OCI-LY1 (cell line): ENCODE measurements at regions not wholly inside any gene's neighbourhood (a gene's known extent, or its start where the extent isn't known, plus 50 kb on each side); places are given as distances from the start of the nearest gene placed in this dataset.

Experiments
- H2AFZ ChIP-seq: fragments of 200-600 bp; sonication (generic), shearing (Covaris generic); 2 replicates; pipeline ENCODE4 v1.6.0; 2014; ENCODE audit warnings: antibody characterized with exemption, mild to moderate bottlenecking, low read length
- H3F3A ChIP-seq: fragments of 200-600 bp; sonication (generic), shearing (Covaris generic); 2 replicates; pipeline ENCODE4 v1.6.0; 2014; ENCODE audit warnings: mild to moderate bottlenecking, antibody characterized with exemption, low read length, moderate library complexity; ENCODE audit not compliant: insufficient read depth
- H3K27ac ChIP-seq: fragments of 200-600 bp; sonication (generic); 2 replicates; pipeline ENCODE4 v1.5.1; 2014; ENCODE audit warnings: low read length, mixed run types, mild to moderate bottlenecking, low read depth; ENCODE audit not compliant: poor library complexity, severe bottlenecking
- H3K27me3 ChIP-seq: fragments of 200-600 bp; sonication (generic); 2 replicates; pipeline ENCODE4 v1.6.0; 2014; ENCODE audit warnings: antibody characterized with exemption, mild to moderate bottlenecking, low read length, moderate library complexity; ENCODE audit not compliant: insufficient read depth
- H3K36me3 ChIP-seq: fragments of 200-600 bp; sonication (generic); 2 replicates; pipeline ENCODE4 v1.6.1; 2014; ENCODE audit warnings: mild to moderate bottlenecking, antibody characterized with exemption, low read length, moderate library complexity, mixed read lengths; ENCODE audit not compliant: insufficient read depth
- H3K4me1 ChIP-seq: fragments of 200-600 bp; sonication (generic); 2 replicates; pipeline ENCODE4 v1.5.1; 2014; ENCODE audit warnings: mild to moderate bottlenecking, low read length, moderate library complexity; ENCODE audit not compliant: insufficient read depth, severe bottlenecking
- H3K4me2 ChIP-seq: fragments of 200-600 bp; sonication (generic), shearing (Covaris generic); 2 replicates; pipeline ENCODE4 v1.6.1; 2014; ENCODE audit warnings: low read length
- H3K4me3 ChIP-seq: fragments of 200-600 bp; sonication (generic); 2 replicates; pipeline ENCODE4 v1.5.1; 2014; ENCODE audit warnings: low read length, low read depth, mild to moderate bottlenecking, mixed read lengths; ENCODE audit not compliant: poor library complexity, severe bottlenecking
- H3K79me2 ChIP-seq: fragments of 200-600 bp; shearing (Covaris generic); 2 replicates; pipeline ENCODE4 v1.6.1; 2016; ENCODE audit warnings: mixed run types, low read length, mixed read lengths; ENCODE audit not compliant: insufficient read depth
- H3K9ac ChIP-seq: fragments of 200-600 bp; sonication (generic), shearing (Covaris generic); 2 replicates; pipeline ENCODE4 v1.6.1; 2014; ENCODE audit warnings: mild to moderate bottlenecking, low read length, mixed read lengths
- H3K9me2 ChIP-seq: fragments of 200-600 bp; sonication (generic), shearing (Covaris generic); 2 replicates; pipeline ENCODE4 v1.6.1; 2014; ENCODE audit warnings: low read depth, mild to moderate bottlenecking, low read length, mixed read lengths
- H3K9me3 ChIP-seq: fragments of 200-600 bp; shearing (Covaris generic); 2 replicates; pipeline ENCODE4 v1.6.1; 2014; ENCODE audit warnings: low read length, mixed read lengths
- H4K20me1 ChIP-seq: fragments of 200-600 bp; sonication (generic), shearing (Covaris generic); 2 replicates; pipeline ENCODE4 v1.6.0; 2016; ENCODE audit warnings: mild to moderate bottlenecking, low read length; ENCODE audit not compliant: insufficient read depth
- CTCF ChIP-seq: fragments of 200-600 bp; sonication (generic), shearing (Covaris generic); IDR thresholded peaks from 2 replicates; pipeline ENCODE4 v1.5.1; 2017; ENCODE audit warnings: mild to moderate bottlenecking, antibody characterized with exemption, low read length, moderate library complexity, mixed read lengths
- EZH2 ChIP-seq: fragments of 200-600 bp; sonication (generic), shearing (Covaris generic); IDR thresholded peaks from 2 replicates; pipeline ENCODE4 v1.8.0; 2017; ENCODE audit warnings: borderline replicate concordance, mixed run types, mild to moderate bottlenecking, antibody characterized with exemption, low read length, moderate library complexity, mixed read lengths

GRCh38 chr13:79659121-79659521 lies 178.2 kb downstream of the NDFIP2 start:
- H3K9me2 ChIP-seq, result no peaks in the 10 kb centered on the region
- no peaks in the 10 kb centered on the region for H3K27me3 ChIP-seq
- no peaks in the 10 kb centered on the region for H3K36me3 ChIP-seq
- no peak overlapping the region for H3K4me3 ChIP-seq
- TF ChIP-seq CTCF (no peak), EZH2 (no peak)
- no peaks in the 10 kb centered on the region for H3K9me3 ChIP-seq
- no peak overlapping the region for H3K4me2 ChIP-seq
- no peak overlapping the region for H2AFZ ChIP-seq
- no peaks in the 10 kb centered on the region for H3K79me2 ChIP-seq
- H3K9ac ChIP-seq, result no peak overlapping the region
- no peaks in the 10 kb centered on the region for H4K20me1 ChIP-seq
- no peaks in the 10 kb centered on the region for H3K4me1 ChIP-seq
- no peak overlapping the region for H3K27ac ChIP-seq
- no peaks in the 10 kb centered on the region for H3F3A ChIP-seq

- Histone ChIP-seq H3K4me2 (no peak overlapping the region), H4K20me1 (no peaks in the 10 kb centered on the region), H2AFZ (no peak overlapping the region), H3K4me3 (no peak overlapping the region), H3F3A (no peaks in the 10 kb centered on the region), H3K9me3 (no peaks in the 10 kb centered on the region), H3K27ac (no peak overlapping the region), H3K36me3 (no peaks in the 10 kb centered on the region), H3K9me2 (no peaks in the 10 kb centered on the region), H3K4me1 (no peaks in the 10 kb centered on the region), H3K79me2 (no peaks in the 10 kb centered on the region), H3K27me3 (no peaks in the 10 kb centered on the region), H3K9ac (no peak overlapping the region)
- TF ChIP-seq EZH2 (no peak), CTCF (no peak)
Measured at GRCh38 chr13:79658333-79658975, 177.5 kb downstream of the NDFIP2 start.

- Histone ChIP-seq H3K4me1 (no peaks in the 10 kb centered on the region), H3F3A (no peaks in the 10 kb centered on the region), H3K36me3 (no peaks in the 10 kb centered on the region), H3K9me2 (no peaks in the 10 kb centered on the region; the same call in 1 of the 2 replicates), H3K4me2 (no peak overlapping the region), H2AFZ (no peak overlapping the region), H3K27me3 (no peaks in the 10 kb centered on the region), H3K4me3 (no peak overlapping the region), H3K9me3 (no peaks in the 10 kb centered on the region), H4K20me1 (no peaks in the 10 kb centered on the region), H3K9ac (no peak overlapping the region), H3K27ac (no peak overlapping the region), H3K79me2 (no peaks in the 10 kb centered on the region)
- no peak for TF ChIP-seq CTCF
Measured at GRCh38 chr13:79655509-79655908, 174.6 kb downstream of the NDFIP2 start.
